Mesothelial cell of epicardium (in vitro differentiated cells): ENCODE measurements at regions not wholly inside any gene's neighbourhood (a gene's known extent, or its start where the extent isn't known, plus 50 kb on each side); places are given as distances from the start of the nearest gene placed in this dataset.
A peak's percentile ranks its signal among the peaks of the same experiment; 100 is the strongest.
"Not testable (repeated sequence)": the region's sequence is repeated elsewhere in the genome, so short reads cannot be mapped to it uniquely, and the experiment has no call there.

Experiments used
- DNase-seq, 2 experiments: peaks; one replicate each; pipeline ENCODE4 v3.0.0; 2021; ENCODE audit warnings: low spot score in 2 of 2; ENCODE audit not compliant: unreplicated experiment in 2 of 2
- H3K27ac Mint-ChIP-seq: 2 replicates; pipeline ENCODE4 v1.8.0; 2021; ENCODE audit warnings: mixed read lengths
- H3K27me3 Mint-ChIP-seq: 2 replicates; pipeline ENCODE4 v1.8.0; 2021; ENCODE audit warnings: low read depth, mixed read lengths
- H3K36me3 Mint-ChIP-seq: 2 replicates; pipeline ENCODE4 v1.8.0; 2021; ENCODE audit warnings: mixed read lengths
- H3K4me1 Mint-ChIP-seq: 2 replicates; pipeline ENCODE4 v1.8.0; 2021; ENCODE audit warnings: mixed read lengths
- H3K4me3 Mint-ChIP-seq: 2 replicates; pipeline ENCODE4 v1.8.0; 2021; ENCODE audit warnings: mild to moderate bottlenecking, moderate library complexity, mixed read lengths
- H3K9me3 Mint-ChIP-seq: 2 replicates; pipeline ENCODE4 v1.8.0; 2021; ENCODE audit warnings: mixed read lengths
- TF ChIP-seq, protein P1 (sequence below): fragments of 200-600 bp; sonication (generic); IDR thresholded peaks from one replicate; pipeline ENCODE4 v1.5.0; 2021; ENCODE audit warnings: antibody characterized with exemption; ENCODE audit not compliant: unreplicated experiment

DNA sequence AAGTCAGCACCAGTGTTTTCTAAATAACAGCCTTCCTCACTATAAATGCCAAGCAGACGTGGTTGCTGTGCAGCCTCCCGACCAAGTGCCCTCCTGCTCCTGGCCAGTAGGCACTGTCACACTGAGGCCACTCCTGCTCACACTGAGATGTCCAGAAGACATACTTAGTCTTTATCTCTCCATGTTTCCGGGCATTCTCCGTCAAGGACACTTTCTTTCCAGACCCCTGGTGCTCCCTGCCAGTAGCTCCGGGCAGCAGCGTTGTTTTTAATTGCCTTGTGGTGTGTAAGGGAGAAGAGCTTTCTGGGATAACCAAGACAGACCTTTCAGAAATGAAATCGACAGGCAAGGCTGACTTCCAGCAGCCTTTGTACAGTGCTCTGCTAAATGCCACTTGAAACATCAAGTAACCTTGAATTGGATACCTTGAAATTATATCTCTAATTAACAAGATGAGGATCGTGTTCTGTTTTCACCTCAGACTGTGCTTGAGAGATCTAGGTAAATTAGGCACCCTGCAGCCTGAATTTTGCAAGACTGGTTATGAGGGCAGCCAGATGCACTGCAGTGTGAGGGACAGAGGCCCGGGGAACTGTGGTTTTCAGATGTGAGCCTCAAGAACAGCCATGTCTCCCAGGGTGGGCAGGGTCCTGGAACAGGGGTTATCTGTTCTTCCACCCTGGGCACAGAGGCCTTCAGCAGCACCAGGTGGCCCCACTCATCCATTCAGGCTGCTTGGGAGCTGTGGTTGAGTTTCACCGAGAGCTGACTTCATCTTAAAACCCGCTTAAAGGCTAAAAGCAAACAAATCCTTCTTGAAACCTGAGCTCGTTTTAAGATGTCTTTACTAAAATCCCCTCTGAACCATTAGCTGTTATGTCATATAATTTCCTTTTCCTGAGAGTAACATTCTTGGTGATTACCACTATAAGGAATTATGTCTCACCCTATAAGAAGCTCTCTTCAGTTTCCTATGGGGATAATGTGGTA lies 105.5 kb upstream of the IL12A start:
- Mint-ChIP-seq H3K4me3 (no peak overlapping the region), H3K36me3 (peaks cover 10% of the 10 kb centered on the region), H3K27ac (peak overlapping the region; percentile 72), H3K9me3 (no peaks in the 10 kb centered on the region), H3K27me3 (no peaks in the 10 kb centered on the region), H3K4me1 (peaks cover 28% of the 10 kb centered on the region)
- no peak for DNase-seq
- TF ChIP-seq, protein P1, sequence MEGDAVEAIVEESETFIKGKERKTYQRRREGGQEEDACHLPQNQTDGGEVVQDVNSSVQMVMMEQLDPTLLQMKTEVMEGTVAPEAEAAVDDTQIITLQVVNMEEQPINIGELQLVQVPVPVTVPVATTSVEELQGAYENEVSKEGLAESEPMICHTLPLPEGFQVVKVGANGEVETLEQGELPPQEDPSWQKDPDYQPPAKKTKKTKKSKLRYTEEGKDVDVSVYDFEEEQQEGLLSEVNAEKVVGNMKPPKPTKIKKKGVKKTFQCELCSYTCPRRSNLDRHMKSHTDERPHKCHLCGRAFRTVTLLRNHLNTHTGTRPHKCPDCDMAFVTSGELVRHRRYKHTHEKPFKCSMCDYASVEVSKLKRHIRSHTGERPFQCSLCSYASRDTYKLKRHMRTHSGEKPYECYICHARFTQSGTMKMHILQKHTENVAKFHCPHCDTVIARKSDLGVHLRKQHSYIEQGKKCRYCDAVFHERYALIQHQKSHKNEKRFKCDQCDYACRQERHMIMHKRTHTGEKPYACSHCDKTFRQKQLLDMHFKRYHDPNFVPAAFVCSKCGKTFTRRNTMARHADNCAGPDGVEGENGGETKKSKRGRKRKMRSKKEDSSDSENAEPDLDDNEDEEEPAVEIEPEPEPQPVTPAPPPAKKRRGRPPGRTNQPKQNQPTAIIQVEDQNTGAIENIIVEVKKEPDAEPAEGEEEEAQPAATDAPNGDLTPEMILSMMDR = no peak

DNA sequence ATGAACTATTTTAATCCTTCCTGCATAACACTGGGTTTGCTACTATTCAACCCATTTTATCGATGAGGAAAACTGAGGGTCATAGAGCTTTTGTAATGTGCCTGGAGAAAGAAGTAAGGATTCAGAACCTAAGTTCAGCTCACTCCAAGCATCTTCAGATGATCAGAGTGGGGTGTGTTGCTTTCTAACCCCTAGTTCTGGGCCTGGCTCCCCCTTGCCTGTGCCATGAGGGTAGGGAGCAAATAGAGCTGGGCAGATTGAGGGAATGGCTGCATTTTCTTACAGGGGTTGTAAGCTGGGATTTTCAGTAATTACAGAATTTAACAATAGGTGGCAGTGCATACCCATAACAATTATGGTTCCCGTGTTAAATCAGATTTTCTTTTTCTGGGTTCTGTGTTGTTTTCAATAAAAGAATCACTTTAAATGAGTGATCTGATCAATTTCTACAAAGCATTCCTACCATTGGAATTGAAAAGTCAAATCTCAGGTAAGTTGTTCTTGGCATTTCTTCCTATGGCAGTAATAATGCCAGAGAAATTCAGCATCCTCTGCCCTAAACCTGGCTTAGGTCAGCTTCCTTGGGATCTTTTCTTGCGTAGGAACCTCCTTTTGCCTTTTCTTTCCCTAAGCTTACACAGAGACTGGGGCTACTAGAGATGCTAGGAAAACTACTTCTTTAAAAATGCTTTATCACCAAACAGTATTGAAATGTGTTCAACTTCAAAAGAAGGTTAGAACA lies 103.8 kb upstream of the IL12A start:
- no peaks in the 10 kb centered on the region for H3K9me3 Mint-ChIP-seq
- H3K4me1 Mint-ChIP-seq = peaks cover 26% of the 10 kb centered on the region
- H3K27me3 Mint-ChIP-seq = no peaks in the 10 kb centered on the region
- H3K4me3 Mint-ChIP-seq = no peak overlapping the region
- TF ChIP-seq, protein P1 = peak; percentile 38
- no peak for DNase-seq
- H3K27ac Mint-ChIP-seq = no peak overlapping the region
- peaks cover 18% of the 10 kb centered on the region for H3K36me3 Mint-ChIP-seq

DNA sequence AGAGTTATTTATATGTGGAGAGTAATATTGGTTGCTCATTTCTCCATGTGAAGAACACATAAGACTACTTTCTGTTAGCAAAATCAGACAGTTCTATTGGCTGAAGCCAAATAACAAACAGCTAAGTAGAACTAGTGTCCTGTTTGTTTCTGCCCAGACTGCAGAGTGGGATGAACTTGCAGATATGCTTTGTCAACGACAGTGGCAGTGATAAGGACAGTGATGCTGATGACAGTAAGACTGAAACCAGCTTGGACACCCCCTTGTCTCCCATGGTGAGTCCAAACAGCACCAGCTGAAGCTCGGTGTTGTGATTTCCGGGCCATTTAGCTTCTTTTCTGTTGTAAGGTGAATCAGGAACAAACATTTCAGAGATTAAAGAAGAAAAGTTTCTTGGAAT lies 102.6 kb upstream of the IL12A start:
- no peak overlapping the region for H3K4me3 Mint-ChIP-seq
- H3K9me3 Mint-ChIP-seq = no peaks in the 10 kb centered on the region
- H3K4me1 Mint-ChIP-seq = peaks cover 26% of the 10 kb centered on the region
- H3K27me3 Mint-ChIP-seq = no peaks in the 10 kb centered on the region
- no peak overlapping the region for H3K27ac Mint-ChIP-seq
- peaks cover 18% of the 10 kb centered on the region for H3K36me3 Mint-ChIP-seq
- TF ChIP-seq, protein P1 = no peak
- DNase-seq = no peak

DNA sequence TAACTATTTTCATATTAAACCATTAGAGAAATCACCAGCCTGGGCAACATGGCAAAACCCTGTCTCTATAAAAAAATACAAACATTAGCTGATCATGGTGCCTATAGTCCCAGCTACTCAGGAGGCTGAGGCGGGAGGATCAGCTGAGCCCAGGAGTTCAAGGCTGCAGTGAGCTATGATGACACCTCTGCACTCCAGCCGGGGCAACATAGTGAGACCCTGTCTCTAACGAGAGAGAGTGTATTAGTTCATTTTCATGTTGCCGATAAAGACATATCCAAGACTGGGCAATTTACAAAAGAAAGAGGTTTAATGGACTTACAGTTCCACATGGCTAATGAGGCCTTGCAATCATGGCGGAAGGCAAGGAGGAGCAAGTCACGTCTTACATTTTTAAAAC lies 102.1 kb upstream of the IL12A start:
- not testable (repeated sequence) for H3K27me3 Mint-ChIP-seq, DNase-seq, H3K9me3 Mint-ChIP-seq, H3K4me3 Mint-ChIP-seq, H3K27ac Mint-ChIP-seq
- peaks cover 26% of the 10 kb centered on the region for H3K4me1 Mint-ChIP-seq
- H3K36me3 Mint-ChIP-seq = peaks cover 18% of the 10 kb centered on the region

DNA sequence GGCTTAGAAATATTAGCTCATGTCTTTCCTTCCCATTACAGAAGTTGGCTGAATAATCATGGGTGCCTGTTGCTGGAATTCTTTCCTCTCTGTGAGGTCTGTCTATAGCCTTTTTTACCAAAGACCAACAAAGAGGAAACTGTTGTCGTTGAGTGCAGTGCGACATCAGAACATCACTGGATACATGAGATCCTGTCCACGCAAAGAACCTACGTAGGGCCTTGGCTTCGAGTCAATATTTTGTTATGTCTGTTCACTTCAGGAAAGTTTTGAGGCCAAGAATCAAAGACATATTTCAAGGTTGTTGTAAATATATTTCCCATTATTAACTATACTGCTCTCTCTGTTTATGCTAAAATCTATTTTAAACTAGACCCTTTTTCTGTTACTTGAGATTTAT lies 101.5 kb upstream of the IL12A start:
- H3K4me1 Mint-ChIP-seq = peaks cover 20% of the 10 kb centered on the region
- no peak overlapping the region for H3K27ac Mint-ChIP-seq
- no peak overlapping the region for H3K4me3 Mint-ChIP-seq

More for the DNA sequence above, 101.5 kb upstream of the IL12A start:
- peaks cover 20% of the 10 kb centered on the region for H3K36me3 Mint-ChIP-seq
- DNase-seq = no peak
- H3K27me3 Mint-ChIP-seq = no peaks in the 10 kb centered on the region
- H3K9me3 Mint-ChIP-seq = no peaks in the 10 kb centered on the region
- TF ChIP-seq, protein P1 = no peak
